Epithelial cell of proximal tubule (primary cell): ENCODE measurements at regions not wholly inside any gene's neighbourhood (a gene's known extent, or its start where the extent isn't known, plus 50 kb on each side); places are given as distances from the start of the nearest gene placed in this dataset.

Experiments used
- DNase-seq: peaks from one replicate; pipeline ENCODE4 v3.0.0-alpha.2; 2011; ENCODE audit warnings: low read depth
- H3K4me3 ChIP-seq: 2 replicates; pipeline ENCODE4 v1.5.1; 2011; ENCODE audit warnings: low read depth, mild to moderate bottlenecking, low read length
- CTCF ChIP-seq: conservative IDR thresholded peaks from 2 replicates; pipeline ENCODE4 v1.5.1; 2012; ENCODE audit warnings: low read depth, mild to moderate bottlenecking, low read length

GRCh38 chr2:6081955-6082624, 389.9 kb downstream of the SOX11 start:
- no peak overlapping the region for H3K4me3 ChIP-seq
- no peak for TF ChIP-seq CTCF
- no peak for DNase-seq

- no peak for TF ChIP-seq CTCF
- H3K4me3 ChIP-seq, result no peak overlapping the region
- no peak for DNase-seq
These were observed 390.4 kb downstream of the SOX11 start for GRCh38 chr2:6082625-6083018.

GRCh38 chr2:6083136-6083535, 391.0 kb downstream of the SOX11 start:
- no peak overlapping the region for H3K4me3 ChIP-seq
- no peak for TF ChIP-seq CTCF
- DNase-seq, result no peak

- no peak for TF ChIP-seq CTCF
- DNase-seq, result no peak
- H3K4me3 ChIP-seq, result no peak overlapping the region
These were observed 397.3 kb downstream of the SOX11 start for GRCh38 chr2:6089474-6089873.

GRCh38 chr2:6103372-6103771, 411.2 kb downstream of the SOX11 start:
- no peak overlapping the region for H3K4me3 ChIP-seq
- no peak for DNase-seq
- TF ChIP-seq CTCF, result no peak

GRCh38 chr2:6103949-6104348, 411.8 kb downstream of the SOX11 start:
- H3K4me3 ChIP-seq, result no peak overlapping the region
- DNase-seq, result no peak
- no peak for TF ChIP-seq CTCF

GRCh38 chr2:6107290-6107689, 415.1 kb downstream of the SOX11 start:
- no peak for TF ChIP-seq CTCF
- H3K4me3 ChIP-seq, result no peak overlapping the region
- DNase-seq, result no peak
